ENCODE measurements at regions not wholly inside any gene's neighbourhood (a gene's known extent, or its start where the extent isn't known, plus 50 kb on each side); places are given as distances from the start of the nearest gene placed in this dataset.

- TF ChIP-seq CTCF (conservative IDR thresholded peaks at IDR 0.05; ENCODE audit: low read depth, low read length) (no peak), POLR2A (IDR thresholded peaks at IDR 0.05; ENCODE audit: low read depth, low read length) (no peak), SMC3 (IDR thresholded peaks at IDR 0.05; ENCODE audit: low read depth, low read length) (no peak), CEBPB (IDR thresholded peaks at IDR 0.05; ENCODE audit: low read depth, low read length) (no peak), MXI1 (IDR thresholded peaks at IDR 0.05; ENCODE audit: borderline replicate concordance, low read depth, low read length) (no peak)
Observed at GRCh38 chr7:67346126-67346525, 349.5 kb downstream of the TYW1 start.

Measured in IMR-90 (cell line).